Ishikawa (cell line): ENCODE measurements at regions not wholly inside any gene's neighbourhood (a gene's known extent, or its start where the extent isn't known, plus 50 kb on each side); places are given as distances from the start of the nearest gene placed in this dataset.

Experiments
- CEBPB ChIP-seq: IDR thresholded peaks from 2 replicates; pipeline ENCODE4 v1.6.1; 2012
- CREB1 ChIP-seq: IDR thresholded peaks from 2 replicates; pipeline ENCODE4 v1.6.1; 2012; ENCODE audit warnings: low read depth
- EGR1 ChIP-seq: IDR thresholded peaks from 2 replicates; pipeline ENCODE4 v1.6.1; 2012
- EP300 ChIP-seq: IDR thresholded peaks from 2 replicates; pipeline ENCODE4 v1.6.1; 2012; ENCODE audit warnings: borderline replicate concordance
- FOXM1 ChIP-seq: IDR thresholded peaks from 2 replicates; pipeline ENCODE4 v1.6.1; 2012; ENCODE audit warnings: low read depth, borderline replicate concordance
- NFIC ChIP-seq: IDR thresholded peaks from 2 replicates; pipeline ENCODE4 v1.6.1; 2012
- RAD21 ChIP-seq: IDR thresholded peaks from 2 replicates; pipeline ENCODE4 v1.6.1; 2012; ENCODE audit warnings: low read depth
- TAF1 ChIP-seq: IDR thresholded peaks from 2 replicates; pipeline ENCODE4 v1.6.1; 2012; ENCODE audit warnings: low read depth, mild to moderate bottlenecking
- TCF12 ChIP-seq: IDR thresholded peaks from 2 replicates; pipeline ENCODE4 v1.6.1; 2012; ENCODE audit warnings: low read depth
- TEAD4 ChIP-seq: IDR thresholded peaks from 2 replicates; pipeline ENCODE4 v1.6.1; 2012
- YY1 ChIP-seq: IDR thresholded peaks from 2 replicates; pipeline ENCODE4 v1.6.1; 2012; ENCODE audit warnings: low read depth
- ZBTB7A ChIP-seq: IDR thresholded peaks from 2 replicates; pipeline ENCODE4 v1.6.1; 2012; ENCODE audit warnings: low read depth
- TF ChIP-seq, protein P1 (sequence below): IDR thresholded peaks from 2 replicates; pipeline ENCODE4 v1.6.1; 2012; ENCODE audit warnings: low read depth, mild to moderate bottlenecking
- TF ChIP-seq, protein P2 (sequence below): IDR thresholded peaks from 2 replicates; pipeline ENCODE4 v1.6.1; 2012
- TF ChIP-seq, protein P3 (sequence below): IDR thresholded peaks from 2 replicates; pipeline ENCODE4 v1.6.1; 2012

DNA sequence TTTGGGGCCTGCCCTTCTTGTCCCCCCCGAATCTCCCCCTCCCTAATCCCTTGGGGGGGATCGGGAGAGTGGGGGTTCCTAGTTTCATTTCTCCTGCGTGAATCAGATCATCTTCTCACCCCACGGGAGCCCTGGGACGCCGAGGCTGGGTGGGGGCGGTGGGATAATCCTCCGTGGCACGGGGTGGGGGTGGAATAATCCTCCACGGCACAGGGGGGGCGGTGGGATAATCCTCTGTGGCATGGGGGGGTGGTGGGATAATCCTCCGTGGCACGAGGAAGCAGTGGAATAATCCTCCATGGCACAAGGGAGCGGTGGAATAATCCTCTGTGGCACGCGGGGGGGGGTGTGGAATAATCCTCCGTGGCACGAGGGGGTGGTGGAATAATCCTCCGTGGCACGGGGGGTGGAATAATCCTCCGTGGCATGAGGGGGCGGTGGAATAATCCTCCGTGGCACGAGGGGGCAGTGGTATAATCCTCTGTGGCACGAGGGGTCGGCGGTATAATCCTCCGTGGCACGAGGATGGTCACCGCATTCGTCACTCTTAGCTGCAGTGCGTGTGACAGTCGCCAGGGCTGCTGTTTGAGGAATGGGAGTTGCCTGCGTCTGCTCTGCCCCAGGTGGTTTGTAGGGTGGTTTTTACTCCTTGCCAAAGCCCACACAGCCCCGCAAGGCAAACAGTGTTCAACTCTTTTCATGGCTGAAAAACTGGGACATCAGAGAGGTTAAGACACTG is 156.9 kb downstream of the LAT start:
- TF ChIP-seq CREB1 (no peak), NFIC (no peak), RAD21 (no peak), TEAD4 (no peak), CEBPB (no peak)
- TF ChIP-seq, protein P1, sequence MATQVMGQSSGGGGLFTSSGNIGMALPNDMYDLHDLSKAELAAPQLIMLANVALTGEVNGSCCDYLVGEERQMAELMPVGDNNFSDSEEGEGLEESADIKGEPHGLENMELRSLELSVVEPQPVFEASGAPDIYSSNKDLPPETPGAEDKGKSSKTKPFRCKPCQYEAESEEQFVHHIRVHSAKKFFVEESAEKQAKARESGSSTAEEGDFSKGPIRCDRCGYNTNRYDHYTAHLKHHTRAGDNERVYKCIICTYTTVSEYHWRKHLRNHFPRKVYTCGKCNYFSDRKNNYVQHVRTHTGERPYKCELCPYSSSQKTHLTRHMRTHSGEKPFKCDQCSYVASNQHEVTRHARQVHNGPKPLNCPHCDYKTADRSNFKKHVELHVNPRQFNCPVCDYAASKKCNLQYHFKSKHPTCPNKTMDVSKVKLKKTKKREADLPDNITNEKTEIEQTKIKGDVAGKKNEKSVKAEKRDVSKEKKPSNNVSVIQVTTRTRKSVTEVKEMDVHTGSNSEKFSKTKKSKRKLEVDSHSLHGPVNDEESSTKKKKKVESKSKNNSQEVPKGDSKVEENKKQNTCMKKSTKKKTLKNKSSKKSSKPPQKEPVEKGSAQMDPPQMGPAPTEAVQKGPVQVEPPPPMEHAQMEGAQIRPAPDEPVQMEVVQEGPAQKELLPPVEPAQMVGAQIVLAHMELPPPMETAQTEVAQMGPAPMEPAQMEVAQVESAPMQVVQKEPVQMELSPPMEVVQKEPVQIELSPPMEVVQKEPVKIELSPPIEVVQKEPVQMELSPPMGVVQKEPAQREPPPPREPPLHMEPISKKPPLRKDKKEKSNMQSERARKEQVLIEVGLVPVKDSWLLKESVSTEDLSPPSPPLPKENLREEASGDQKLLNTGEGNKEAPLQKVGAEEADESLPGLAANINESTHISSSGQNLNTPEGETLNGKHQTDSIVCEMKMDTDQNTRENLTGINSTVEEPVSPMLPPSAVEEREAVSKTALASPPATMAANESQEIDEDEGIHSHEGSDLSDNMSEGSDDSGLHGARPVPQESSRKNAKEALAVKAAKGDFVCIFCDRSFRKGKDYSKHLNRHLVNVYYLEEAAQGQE = no peak

DNA sequence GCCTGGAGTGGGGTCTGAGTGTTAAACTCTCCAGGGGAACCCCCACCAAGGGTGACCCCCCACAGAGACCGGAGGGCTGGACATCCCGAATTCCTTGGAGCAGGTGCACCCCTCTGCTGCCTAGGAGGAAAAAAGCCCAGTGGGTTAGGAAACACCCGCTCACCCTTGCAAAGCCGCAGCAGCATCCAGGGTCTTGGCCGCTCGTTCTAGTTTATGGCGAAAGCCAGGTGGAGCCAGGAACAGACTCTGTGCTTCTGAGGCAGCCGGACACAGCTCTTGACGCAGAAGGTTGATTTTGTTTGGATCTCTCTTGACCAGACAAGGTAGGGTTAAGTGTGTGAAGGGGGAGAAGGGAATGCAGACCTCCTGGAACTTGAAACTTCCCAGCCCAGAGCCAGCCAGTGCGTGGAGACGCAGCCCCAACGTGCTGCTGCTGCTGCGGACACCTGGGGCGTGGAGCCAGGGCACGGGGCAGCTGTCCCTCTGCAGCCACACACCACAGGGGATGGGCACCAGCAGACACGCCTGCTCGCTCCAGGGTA is 154.5 kb downstream of the LAT start:
- TF ChIP-seq, protein P2, sequence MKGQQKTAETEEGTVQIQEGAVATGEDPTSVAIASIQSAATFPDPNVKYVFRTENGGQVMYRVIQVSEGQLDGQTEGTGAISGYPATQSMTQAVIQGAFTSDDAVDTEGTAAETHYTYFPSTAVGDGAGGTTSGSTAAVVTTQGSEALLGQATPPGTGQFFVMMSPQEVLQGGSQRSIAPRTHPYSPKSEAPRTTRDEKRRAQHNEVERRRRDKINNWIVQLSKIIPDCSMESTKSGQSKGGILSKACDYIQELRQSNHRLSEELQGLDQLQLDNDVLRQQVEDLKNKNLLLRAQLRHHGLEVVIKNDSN = no peak
- no peak for TF ChIP-seq RAD21
- no peak for TF ChIP-seq CEBPB
- TF ChIP-seq YY1 = no peak
- TF ChIP-seq CREB1 = no peak
- no peak for TF ChIP-seq TEAD4
- no peak for TF ChIP-seq FOXM1
- TF ChIP-seq, protein P1 = no peak
- no peak for TF ChIP-seq ZBTB7A
- no peak for TF ChIP-seq TCF12
- TF ChIP-seq TAF1 = no peak
- no peak for TF ChIP-seq EP300
- TF ChIP-seq, protein P3, sequence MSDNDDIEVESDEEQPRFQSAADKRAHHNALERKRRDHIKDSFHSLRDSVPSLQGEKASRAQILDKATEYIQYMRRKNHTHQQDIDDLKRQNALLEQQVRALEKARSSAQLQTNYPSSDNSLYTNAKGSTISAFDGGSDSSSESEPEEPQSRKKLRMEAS = no peak
- no peak for TF ChIP-seq EGR1
- no peak for TF ChIP-seq NFIC

DNA sequence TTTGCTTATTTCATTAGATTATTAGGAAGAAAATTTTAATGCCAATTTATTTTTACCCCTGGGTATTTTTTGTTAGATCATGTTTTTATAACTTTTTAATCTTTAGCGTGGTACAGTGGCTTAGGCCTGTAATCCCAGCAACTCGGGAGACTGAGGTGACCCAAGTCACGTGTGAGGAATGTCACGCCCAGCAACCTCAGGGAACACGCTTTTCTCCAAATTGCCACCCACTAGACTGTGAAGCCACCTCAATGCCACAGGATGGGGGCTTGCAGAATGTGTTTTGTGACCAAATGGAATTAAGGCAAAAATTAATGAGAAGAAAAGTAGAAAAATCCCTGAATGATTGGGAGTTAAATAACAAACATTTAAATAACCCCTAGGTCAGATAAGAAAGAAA is 141.8 kb downstream of the LAT start:
- no peak for TF ChIP-seq TEAD4
- TF ChIP-seq TCF12 = no peak
- no peak for TF ChIP-seq YY1

DNA sequence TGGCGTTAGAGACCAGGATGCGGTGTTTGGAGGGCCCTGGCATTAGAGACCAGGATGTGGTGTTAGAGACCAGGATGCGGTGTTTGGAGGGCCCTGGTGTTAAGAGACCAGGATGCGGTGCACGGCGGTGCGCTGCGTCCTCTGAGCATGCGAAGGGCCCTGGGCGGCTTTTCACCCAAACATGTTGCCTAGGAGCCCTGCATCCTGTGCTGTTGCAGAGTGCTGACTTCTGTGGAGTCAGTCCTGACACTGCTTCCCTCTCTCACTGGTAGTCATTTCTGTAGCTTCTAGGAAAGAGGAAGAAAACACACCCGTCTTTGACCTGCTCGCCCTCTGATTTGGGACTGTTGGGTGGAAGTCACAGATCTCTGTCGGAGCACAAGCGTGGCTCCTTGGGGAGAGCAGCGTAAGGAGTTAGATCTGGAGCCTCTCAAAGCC is 141.2 kb downstream of the LAT start:
- TF ChIP-seq EP300 = no peak
- TF ChIP-seq, protein P2 = no peak
- no peak for TF ChIP-seq TAF1
- TF ChIP-seq EGR1 = no peak

DNA sequence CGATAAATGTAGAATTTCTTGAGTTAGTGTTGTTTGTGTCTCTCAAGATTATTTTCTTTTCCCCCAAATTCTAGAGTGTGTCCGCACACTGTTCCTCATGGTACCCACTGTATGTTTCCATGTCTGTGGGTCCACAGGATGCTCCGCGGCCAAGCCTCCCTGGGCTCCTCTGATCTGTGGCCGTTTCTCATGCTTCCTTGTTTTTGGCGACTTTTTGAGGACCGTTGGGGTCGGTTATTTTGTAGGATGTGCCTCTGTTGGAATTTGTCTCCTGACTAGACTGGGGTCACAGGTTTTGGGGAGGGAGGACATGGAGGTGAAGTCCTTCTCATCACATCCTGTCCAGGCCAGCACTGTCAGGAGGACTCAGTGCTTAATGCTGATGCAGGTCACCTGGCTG is 140.0 kb downstream of the LAT start:
- TF ChIP-seq YY1 = no peak
- no peak for TF ChIP-seq EP300
- TF ChIP-seq, protein P1 = no peak
- TF ChIP-seq RAD21 = no peak
- TF ChIP-seq CREB1 = no peak
- TF ChIP-seq, protein P2 = no peak
- no peak for TF ChIP-seq TCF12
- TF ChIP-seq, protein P3 = no peak
- no peak for TF ChIP-seq CEBPB
- TF ChIP-seq NFIC = no peak
- TF ChIP-seq TEAD4 = no peak
- TF ChIP-seq ZBTB7A = no peak
- TF ChIP-seq TAF1 = no peak
- no peak for TF ChIP-seq FOXM1
- TF ChIP-seq EGR1 = no peak
